DOHH2 (cell line): ENCODE measurements at regions not wholly inside any gene's neighbourhood (a gene's known extent, or its start where the extent isn't known, plus 50 kb on each side); places are given as distances from the start of the nearest gene placed in this dataset.
A peak's percentile ranks its signal among the peaks of the same experiment; 100 is the strongest.
"Not testable (repeated sequence)": the region's sequence is repeated elsewhere in the genome, so short reads cannot be mapped to it uniquely, and the experiment has no call there.

Source experiments
- H3F3A ChIP-seq: fragments of 200-600 bp; sonication (generic), shearing (Covaris generic); 2 replicates; pipeline ENCODE4 v1.6.0; 2016; ENCODE audit warnings: antibody characterized with exemption, mild to moderate bottlenecking; ENCODE audit not compliant: control insufficient read depth, insufficient read depth
- H3K27ac ChIP-seq: fragments of 200-600 bp; sonication (generic); 2 replicates; pipeline ENCODE4 v1.5.1; 2014; ENCODE audit warnings: low read depth, mild to moderate bottlenecking, low read length, moderate library complexity
- H3K27me3 ChIP-seq: fragments of 200-600 bp; sonication (generic); 2 replicates; pipeline ENCODE4 v1.6.1; 2014; ENCODE audit warnings: mild to moderate bottlenecking, low read length, mixed read lengths; ENCODE audit not compliant: control insufficient read depth
- H3K36me3 ChIP-seq: fragments of 200-600 bp; sonication (generic); 2 replicates; pipeline ENCODE4 v1.6.1; 2014; ENCODE audit warnings: mild to moderate bottlenecking, low read length, moderate library complexity, mixed read lengths; ENCODE audit not compliant: control insufficient read depth
- H3K4me1 ChIP-seq: fragments of 200-600 bp; sonication (generic); 2 replicates; pipeline ENCODE4 v1.6.1; 2014; ENCODE audit warnings: mild to moderate bottlenecking, low read length, mixed read lengths; ENCODE audit not compliant: control insufficient read depth
- H3K4me2 ChIP-seq: fragments of 200-600 bp; sonication (generic); 2 replicates; pipeline ENCODE4 v1.6.0; 2014; ENCODE audit warnings: mild to moderate bottlenecking, low read length, moderate library complexity
- H3K4me3 ChIP-seq: fragments of 200-600 bp; sonication (generic); 2 replicates; pipeline ENCODE4 v1.5.1; 2014; ENCODE audit warnings: mild to moderate bottlenecking, low read length, mixed read lengths
- H3K79me2 ChIP-seq: fragments of 200-600 bp; sonication (generic); 2 replicates; pipeline ENCODE4 v1.6.1; 2014; ENCODE audit warnings: mild to moderate bottlenecking, low read length, mixed read lengths; ENCODE audit not compliant: control insufficient read depth
- H3K9me2 ChIP-seq: fragments of 200-600 bp; sonication (generic); replicated peaks from 2 replicates; pipeline ENCODE4 v1.6.1; 2014; ENCODE audit warnings: mild to moderate bottlenecking, low read length, mixed read lengths; ENCODE audit not compliant: control insufficient read depth
- H3K9me3 ChIP-seq: fragments of 200-600 bp; sonication (generic); 2 replicates; pipeline ENCODE4 v1.6.1; 2014; ENCODE audit warnings: antibody characterized with exemption, low read length, mixed read lengths; ENCODE audit not compliant: control insufficient read depth, insufficient read depth
- H4K20me1 ChIP-seq: fragments of 200-600 bp; sonication (generic); 2 replicates; pipeline ENCODE4 v1.6.0; 2014; ENCODE audit warnings: low read depth, mild to moderate bottlenecking, antibody characterized with exemption, low read length, moderate library complexity; ENCODE audit not compliant: control insufficient read depth, insufficient read depth
- EZH2phosphoT487 ChIP-seq: fragments of 200-600 bp; sonication (generic); IDR thresholded peaks from 2 replicates; pipeline ENCODE4 v1.6.1; 2017; ENCODE audit warnings: borderline replicate concordance, mild to moderate bottlenecking, antibody characterized with exemption, low read length, moderate library complexity, mixed read lengths
- TF ChIP-seq, protein P1 (sequence below): fragments of 200-600 bp; sonication (generic); IDR thresholded peaks from one replicate; pipeline ENCODE4 v1.5.1; 2014; ENCODE audit warnings: antibody characterized with exemption, mild to moderate bottlenecking, low read depth, low read length; ENCODE audit not compliant: poor library complexity, severe bottlenecking

GRCh38 chr16:13379266-13379665 is 477.9 kb downstream of the SHISA9 start:
- Histone ChIP-seq H3K4me2 (no peak overlapping the region), H3K9me3 (no peaks in the 10 kb centered on the region), H4K20me1 (no peaks in the 10 kb centered on the region), H3K79me2 (no peaks in the 10 kb centered on the region), H3K4me1 (peaks cover 3% of the 10 kb centered on the region; the same call in 1 of the 2 replicates), H3K9me2 (no peaks in the 10 kb centered on the region), H3F3A (peaks cover 3% of the 10 kb centered on the region; the same call in 1 of the 2 replicates), H3K27me3 (no peaks in the 10 kb centered on the region), H3K27ac (no peak overlapping the region), H3K36me3 (no peaks in the 10 kb centered on the region), H3K4me3 (no peak overlapping the region)
- TF ChIP-seq EZH2phosphoT487, result no peak
- TF ChIP-seq, protein P1, sequence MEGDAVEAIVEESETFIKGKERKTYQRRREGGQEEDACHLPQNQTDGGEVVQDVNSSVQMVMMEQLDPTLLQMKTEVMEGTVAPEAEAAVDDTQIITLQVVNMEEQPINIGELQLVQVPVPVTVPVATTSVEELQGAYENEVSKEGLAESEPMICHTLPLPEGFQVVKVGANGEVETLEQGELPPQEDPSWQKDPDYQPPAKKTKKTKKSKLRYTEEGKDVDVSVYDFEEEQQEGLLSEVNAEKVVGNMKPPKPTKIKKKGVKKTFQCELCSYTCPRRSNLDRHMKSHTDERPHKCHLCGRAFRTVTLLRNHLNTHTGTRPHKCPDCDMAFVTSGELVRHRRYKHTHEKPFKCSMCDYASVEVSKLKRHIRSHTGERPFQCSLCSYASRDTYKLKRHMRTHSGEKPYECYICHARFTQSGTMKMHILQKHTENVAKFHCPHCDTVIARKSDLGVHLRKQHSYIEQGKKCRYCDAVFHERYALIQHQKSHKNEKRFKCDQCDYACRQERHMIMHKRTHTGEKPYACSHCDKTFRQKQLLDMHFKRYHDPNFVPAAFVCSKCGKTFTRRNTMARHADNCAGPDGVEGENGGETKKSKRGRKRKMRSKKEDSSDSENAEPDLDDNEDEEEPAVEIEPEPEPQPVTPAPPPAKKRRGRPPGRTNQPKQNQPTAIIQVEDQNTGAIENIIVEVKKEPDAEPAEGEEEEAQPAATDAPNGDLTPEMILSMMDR, result no peak

DNA sequence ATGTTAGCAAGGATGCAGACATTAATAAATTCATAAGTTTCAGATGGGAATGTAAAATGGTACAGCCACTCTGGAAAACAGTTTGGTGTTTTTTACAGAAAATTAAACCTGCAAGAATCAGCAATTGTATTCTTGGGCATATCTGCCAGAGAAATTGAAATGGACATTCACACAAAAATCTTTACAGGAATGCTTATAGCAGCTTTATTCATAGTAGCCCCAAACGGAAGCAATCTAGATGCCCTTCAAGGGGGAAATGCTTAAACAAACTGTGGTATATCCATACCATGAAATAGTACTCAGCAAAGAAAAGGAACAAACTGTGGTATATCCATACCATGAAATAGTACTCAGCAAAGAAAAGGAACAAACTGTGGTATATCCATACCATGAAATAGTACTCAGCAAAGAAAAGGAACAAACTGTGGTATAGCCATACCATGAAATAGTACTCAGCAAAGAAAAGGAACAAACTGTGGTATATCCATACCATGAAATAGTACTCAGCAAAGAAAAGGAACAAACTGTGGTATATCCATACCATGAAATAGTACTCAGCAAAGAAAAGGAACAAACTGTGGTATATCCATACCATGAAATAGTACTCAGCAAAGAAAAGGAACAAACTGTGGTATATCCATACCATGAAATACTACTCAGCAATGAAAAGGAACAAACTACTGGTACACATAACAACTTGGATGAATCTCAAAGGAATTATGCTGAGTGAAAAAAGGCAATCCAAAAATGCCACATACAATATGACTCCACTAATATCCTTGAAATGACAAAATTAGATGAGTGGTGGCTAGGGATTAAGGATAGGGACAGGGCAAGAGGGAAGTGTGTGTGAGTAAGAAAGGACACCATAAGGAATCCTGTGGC is 484.0 kb downstream of the SHISA9 start:
- not testable (repeated sequence) for H3K4me3 ChIP-seq, H4K20me1 ChIP-seq, H3K4me2 ChIP-seq, H3K27ac ChIP-seq, H3K9me2 ChIP-seq, H3K79me2 ChIP-seq, H3K9me3 ChIP-seq, H3K27me3 ChIP-seq
- H3K4me1 ChIP-seq, result peaks cover 26% of the 10 kb centered on the region
- peaks cover 14% of the 10 kb centered on the region for H3F3A ChIP-seq
- peaks cover 13% of the 10 kb centered on the region for H3K36me3 ChIP-seq

DNA sequence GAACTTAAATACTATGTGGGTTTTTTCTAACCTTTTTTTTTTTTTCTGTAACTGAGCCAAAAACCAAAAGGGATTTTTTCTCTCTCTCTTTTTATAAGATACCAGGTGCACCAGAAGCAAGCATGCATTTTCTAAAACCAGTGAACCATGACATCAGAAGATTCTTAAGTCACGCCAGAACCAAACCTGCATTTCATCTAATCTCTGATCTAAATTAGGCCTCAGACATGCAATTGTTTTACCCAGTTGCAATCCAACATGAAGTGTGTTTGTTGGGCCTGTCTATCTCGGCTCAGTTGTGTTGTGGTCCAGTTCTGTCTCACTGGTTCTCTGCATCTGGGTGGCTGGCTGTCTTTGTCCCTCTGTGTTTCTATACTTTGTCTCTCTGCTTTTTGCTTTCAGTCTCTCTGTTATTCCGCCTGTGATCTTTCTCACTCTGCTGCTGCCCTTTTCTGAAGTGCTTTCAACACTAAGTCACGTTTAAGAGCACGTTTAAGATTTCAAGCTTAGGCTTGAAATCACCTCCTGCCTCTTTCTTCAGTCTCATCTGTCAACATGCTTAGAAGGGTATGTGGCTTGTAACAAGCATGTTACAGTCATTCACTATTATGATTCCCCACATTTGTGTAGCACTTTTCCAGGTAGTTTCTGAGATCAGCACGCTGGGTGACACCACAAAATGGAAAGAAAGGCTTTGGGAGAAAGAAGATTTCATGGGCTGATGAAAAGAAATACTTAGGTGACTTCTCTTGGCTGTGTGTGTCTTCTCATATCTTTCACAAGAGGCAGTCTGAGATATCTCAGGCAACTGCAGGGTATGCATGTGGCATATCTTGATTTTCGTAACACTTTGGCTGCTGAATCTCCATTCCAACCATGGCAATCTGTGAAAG is 488.9 kb downstream of the SHISA9 start:
- no peaks in the 10 kb centered on the region for H3K27me3 ChIP-seq
- H3K4me3 ChIP-seq, result peak overlapping the region; percentile 40
- peaks cover 21% of the 10 kb centered on the region for H3K36me3 ChIP-seq
- no peaks in the 10 kb centered on the region for H3K9me2 ChIP-seq
- TF ChIP-seq EZH2phosphoT487, result no peak
- TF ChIP-seq, protein P1, result no peak
- peaks cover 52% of the 10 kb centered on the region for H3K4me1 ChIP-seq
- H3K27ac ChIP-seq, result peak overlapping the region; percentile 95
- peak overlapping the region; percentile 64 for H3K4me2 ChIP-seq
- H3F3A ChIP-seq, result peaks cover 22% of the 10 kb centered on the region
- no peaks in the 10 kb centered on the region for H3K79me2 ChIP-seq
- peaks cover 5% of the 10 kb centered on the region; the same call in 1 of the 2 replicates for H3K9me3 ChIP-seq
- H4K20me1 ChIP-seq, result no peaks in the 10 kb centered on the region

- Histone ChIP-seq H3F3A (peaks cover 22% of the 10 kb centered on the region), H3K27ac (peak overlapping the region; percentile 95), H4K20me1 (no peaks in the 10 kb centered on the region), H3K9me3 (no peaks in the 10 kb centered on the region), H3K9me2 (no peaks in the 10 kb centered on the region), H3K27me3 (no peaks in the 10 kb centered on the region), H3K4me1 (peaks cover 52% of the 10 kb centered on the region), H3K4me2 (peak overlapping the region; percentile 64), H3K4me3 (peak overlapping the region; percentile 40), H3K79me2 (no peaks in the 10 kb centered on the region), H3K36me3 (peaks cover 21% of the 10 kb centered on the region)
- TF ChIP-seq, protein P1, result no peak
- TF ChIP-seq EZH2phosphoT487, result no peak
Measured at GRCh38 chr16:13390986-13391305, 489.5 kb downstream of the SHISA9 start.
